ENCODE measurements at regions not wholly inside any gene's neighbourhood (a gene's known extent, or its start where the extent isn't known, plus 50 kb on each side); places are given as distances from the start of the nearest gene placed in this dataset.

GRCh38 chr17:5804251-5804650, 219.9 kb upstream of the NLRP1 start:
- H3K27ac ChIP-seq: no peak overlapping the region
- no peaks in the 10 kb centered on the region for H3K4me1 ChIP-seq
- peaks cover 0 to 23% (median 2%) of the 10 kb centered on the region in 4 donors for H3K9me3 ChIP-seq
- H3K36me3 ChIP-seq: no peaks in the 10 kb centered on the region
- 64 to 71% methylated on average over 5 of the region's 5 CpGs for WGBS, 2 donors
- TF ChIP-seq CTCF (IDR thresholded peaks at IDR 0.05) (no peak), EP300 (IDR thresholded peaks at IDR 0.05) (no peak), POLR2A (IDR thresholded peaks at IDR 0.05) (no peak)
- H3K27me3 ChIP-seq: no peaks in the 10 kb centered on the region
- no peak for DNase-seq (ENCODE audit: low spot score in 2 of 2)
- no peak overlapping the region for H3K4me3 ChIP-seq

- no peaks in the 10 kb centered on the region for H3K27me3 ChIP-seq
- no peaks in the 10 kb centered on the region for H3K4me1 ChIP-seq
- TF ChIP-seq EP300 (IDR thresholded peaks at IDR 0.05) (no peak), CTCF (IDR thresholded peaks at IDR 0.05) (no peak), POLR2A (IDR thresholded peaks at IDR 0.05) (no peak)
- DNase-seq (ENCODE audit: low spot score in 2 of 2): no peak
- H3K9me3 ChIP-seq: peaks cover 0 to 57% (median 2%) of the 10 kb centered on the region in 4 donors
- WGBS, 2 donors: 92 to 100% methylated on average over 1 of the region's 1 CpG
- no peak overlapping the region for H3K27ac ChIP-seq
- no peaks in the 10 kb centered on the region for H3K36me3 ChIP-seq
- H3K4me3 ChIP-seq: no peak overlapping the region
Measured at GRCh38 chr17:5809056-5809455, 224.7 kb upstream of the NLRP1 start.

GRCh38 chr17:5809580-5810188, 225.4 kb upstream of the NLRP1 start:
- Histone ChIP-seq H3K27ac (no peak overlapping the region), H3K4me3 (no peak overlapping the region), H3K9me3 (peaks cover 0 to 53% (median 2%) of the 10 kb centered on the region in 4 donors), H3K36me3 (no peaks in the 10 kb centered on the region), H3K27me3 (no peaks in the 10 kb centered on the region), H3K4me1 (no peaks in the 10 kb centered on the region)
- TF ChIP-seq EP300 (IDR thresholded peaks at IDR 0.05): no peak
- TF ChIP-seq POLR2A (IDR thresholded peaks at IDR 0.05): no peak
- no peak for TF ChIP-seq CTCF (IDR thresholded peaks at IDR 0.05)
- 85% methylated on average over 3 of the region's 3 CpGs for WGBS, 2 donors
- DNase-seq (ENCODE audit: low spot score in 2 of 2): no peak

- TF ChIP-seq EP300 (IDR thresholded peaks at IDR 0.05) (no peak), POLR2A (IDR thresholded peaks at IDR 0.05) (no peak), CTCF (IDR thresholded peaks at IDR 0.05) (no peak)
- Histone ChIP-seq H3K9me3 (peaks cover 0 to 49% (median 0%) of the 10 kb centered on the region in 4 donors), H3K27me3 (no peaks in the 10 kb centered on the region), H3K4me1 (no peaks in the 10 kb centered on the region), H3K4me3 (no peak overlapping the region), H3K36me3 (no peaks in the 10 kb centered on the region), H3K27ac (no peak overlapping the region)
- 81 to 89% methylated on average over 5 of the region's 5 CpGs for WGBS, 2 donors
- DNase-seq (ENCODE audit: low spot score in 2 of 2): no peak
Measured at GRCh38 chr17:5812590-5812989, 228.3 kb upstream of the NLRP1 start.

GRCh38 chr17:5813357-5813756, 229.0 kb upstream of the NLRP1 start:
- Histone ChIP-seq H3K27ac (no peak overlapping the region), H3K4me3 (no peak overlapping the region), H3K9me3 (peaks cover 0 to 44% (median 0%) of the 10 kb centered on the region in 4 donors), H3K27me3 (no peaks in the 10 kb centered on the region), H3K4me1 (no peaks in the 10 kb centered on the region), H3K36me3 (no peaks in the 10 kb centered on the region)
- TF ChIP-seq POLR2A (IDR thresholded peaks at IDR 0.05) (no peak), CTCF (IDR thresholded peaks at IDR 0.05) (no peak), EP300 (IDR thresholded peaks at IDR 0.05) (no peak)
- DNase-seq (ENCODE audit: low spot score in 2 of 2): no peak
- 76 to 84% methylated on average over 2 of the region's 2 CpGs for WGBS, 2 donors

Measured in tibial nerve (tissue), 4 donors.